NCI-H146 treated with DMSO at 0.1 percent for 48 hours (cell line): ENCODE measurements at regions not wholly inside any gene's neighbourhood (a gene's known extent, or its start where the extent isn't known, plus 50 kb on each side); places are given as distances from the start of the nearest gene placed in this dataset.

ENCODE experiments used
- DNase-seq: peaks from one replicate; lab custom pipeline; 2025; ENCODE audit not compliant: unreplicated experiment; lab: John Stamatoyannopoulos, UW

DNA sequence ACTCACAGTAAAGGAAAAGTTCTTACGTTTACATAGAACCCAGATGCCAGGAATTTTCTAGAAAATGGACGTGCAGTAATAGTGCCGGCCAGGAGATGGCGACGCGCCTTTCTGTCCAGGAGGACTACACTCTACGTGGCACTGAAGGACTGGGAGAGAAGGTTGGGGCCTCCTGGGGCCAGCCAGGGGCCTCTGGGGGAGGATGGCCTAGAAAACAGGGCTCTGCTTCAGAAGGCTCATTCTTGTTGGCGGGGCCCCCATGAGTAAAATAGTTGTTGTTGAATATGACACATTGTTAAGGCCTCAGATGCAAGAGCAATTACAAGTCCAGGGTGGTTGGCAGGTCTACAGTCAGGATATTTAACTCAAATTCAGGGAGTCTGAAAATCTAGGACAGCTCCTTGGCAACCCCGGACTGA lies 120.1 kb upstream of the MAX start:
- no peak for DNase-seq

DNA sequence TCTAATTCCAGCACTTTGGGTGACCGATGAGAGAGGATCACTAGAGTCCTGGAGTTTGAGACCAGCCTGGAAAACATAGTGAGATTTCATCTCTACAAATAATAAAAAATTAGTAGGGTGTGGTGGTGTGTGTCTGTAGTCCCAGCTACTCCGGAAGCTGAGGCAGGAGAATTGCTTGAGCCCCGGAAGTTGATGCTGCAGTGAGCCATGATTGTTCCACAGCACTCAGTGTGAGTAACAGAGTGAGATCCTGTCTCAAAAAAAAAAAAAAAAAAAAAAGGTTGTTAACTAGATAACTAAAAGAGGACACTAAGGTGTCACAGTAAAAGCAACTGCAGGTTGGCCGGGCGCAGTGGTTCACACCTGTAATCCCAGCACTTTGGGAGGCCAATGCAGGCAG lies 121.3 kb upstream of the MAX start:
- no peak for DNase-seq

DNA sequence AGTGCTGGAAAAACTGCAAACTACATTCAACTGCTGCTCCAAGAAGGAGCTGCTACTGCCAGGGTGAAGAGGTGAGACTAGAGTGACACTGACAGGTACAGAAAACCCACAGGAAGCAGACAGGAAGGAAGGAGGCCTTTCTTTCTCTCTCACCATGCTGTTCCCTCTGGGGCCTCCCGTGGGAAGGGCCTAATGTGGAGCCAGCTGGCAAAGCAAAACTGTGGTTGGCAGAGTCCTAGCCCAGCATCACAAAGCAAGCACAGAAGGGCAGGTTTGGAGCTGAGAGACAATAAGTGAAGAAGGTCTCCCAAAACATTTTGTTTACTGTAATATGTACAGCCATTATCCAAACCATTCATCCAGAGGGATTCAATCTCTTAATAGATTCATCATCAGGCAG lies 122.5 kb upstream of the MAX start:
- no peak for DNase-seq

DNA sequence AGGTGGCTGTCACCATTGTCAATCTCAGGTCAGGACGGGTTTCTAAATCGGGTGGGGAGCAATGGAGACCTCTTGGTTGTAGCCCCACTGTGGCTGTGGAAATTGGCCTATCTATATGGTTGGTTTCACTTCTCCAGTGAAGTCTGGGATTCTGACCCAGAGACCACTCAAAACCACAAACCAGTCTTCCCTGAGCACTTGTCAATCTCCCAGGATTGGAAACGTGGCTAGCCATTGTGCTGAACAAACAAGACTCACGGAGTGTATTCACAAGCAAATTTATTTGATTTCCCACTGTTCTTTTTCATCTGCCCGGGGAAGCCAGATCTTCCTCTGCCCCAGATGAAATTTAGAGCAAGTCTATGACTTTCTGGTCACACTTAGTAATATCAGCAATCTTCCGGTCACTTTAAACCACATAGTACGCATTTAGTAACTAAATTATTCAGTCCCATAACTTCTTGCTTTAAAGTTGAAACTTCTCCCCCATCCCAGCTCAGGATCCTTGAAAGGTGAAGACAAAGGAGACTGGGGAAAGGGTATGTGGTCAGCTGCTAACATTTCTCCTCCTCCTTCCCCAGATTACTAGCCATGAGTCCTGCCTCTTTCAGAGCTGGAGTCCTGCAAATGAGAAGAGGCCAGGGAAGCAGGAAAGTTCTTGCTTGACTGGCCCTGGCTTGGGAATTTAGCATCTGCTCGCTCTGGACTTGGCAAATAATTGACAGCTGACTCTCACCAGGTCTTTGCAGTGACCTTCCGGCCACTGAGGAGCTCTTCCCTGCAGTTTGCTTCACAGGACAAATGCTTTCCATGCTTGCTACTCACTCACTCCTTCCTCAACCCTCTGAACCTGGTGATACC lies 123.2 kb upstream of the MAX start:
- no peak for DNase-seq

DNA sequence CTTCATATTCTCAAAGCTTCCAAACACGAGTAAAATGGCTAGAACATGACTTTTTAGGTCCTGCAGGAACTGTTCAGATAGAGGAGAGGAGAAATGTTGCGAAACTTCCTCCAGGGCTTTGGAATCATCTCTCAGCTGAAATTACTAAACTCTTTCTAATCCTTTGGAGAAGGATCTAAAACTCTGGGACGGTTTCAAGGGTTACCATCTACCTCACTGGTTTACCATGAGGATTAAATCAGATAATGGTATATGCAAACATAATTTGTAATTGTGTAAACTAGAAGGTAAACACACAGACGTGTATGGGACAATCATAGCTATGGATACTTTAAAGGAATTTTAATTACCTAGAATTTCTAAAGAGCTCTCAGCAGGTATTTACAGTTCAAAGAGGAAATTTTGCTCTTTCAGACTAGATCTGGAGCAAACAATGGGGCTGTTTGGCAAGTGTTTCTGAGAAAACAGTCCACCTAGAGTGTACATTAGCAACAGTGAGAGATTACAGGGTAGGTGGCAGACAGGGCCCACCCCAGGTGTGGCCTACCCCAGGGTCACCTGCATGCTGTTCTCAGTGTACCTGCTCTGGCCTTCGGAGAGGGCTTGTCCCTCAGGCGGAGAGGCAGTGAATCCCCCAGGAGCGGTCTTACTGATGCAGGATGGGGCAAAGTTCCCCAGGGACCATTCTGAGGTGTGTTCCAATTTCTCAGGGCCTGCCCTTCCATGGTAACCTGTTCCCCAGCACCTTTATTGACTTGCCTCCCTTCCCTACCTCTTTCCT lies 124.7 kb upstream of the MAX start:
- peak; percentile 3 for DNase-seq

DNA sequence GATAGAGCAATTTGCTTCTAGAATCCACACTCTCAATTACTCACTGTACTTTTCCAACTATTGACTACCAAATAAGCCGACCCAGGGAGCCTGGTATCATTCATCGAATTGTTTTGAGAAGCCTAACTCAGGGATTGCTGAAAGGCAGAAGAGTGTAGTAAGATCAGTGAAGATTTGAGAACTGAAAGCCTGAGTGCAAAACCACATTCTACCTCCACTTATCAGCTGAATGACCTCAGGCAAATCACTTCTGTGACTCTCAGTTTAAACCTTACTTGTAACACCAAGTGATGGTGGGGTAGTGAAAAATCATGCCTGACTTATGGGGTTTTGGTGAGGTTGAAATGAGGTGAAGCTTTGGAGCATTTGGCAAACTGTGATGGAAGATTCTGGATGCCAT lies 126.1 kb upstream of the MAX start:
- no peak for DNase-seq

DNA sequence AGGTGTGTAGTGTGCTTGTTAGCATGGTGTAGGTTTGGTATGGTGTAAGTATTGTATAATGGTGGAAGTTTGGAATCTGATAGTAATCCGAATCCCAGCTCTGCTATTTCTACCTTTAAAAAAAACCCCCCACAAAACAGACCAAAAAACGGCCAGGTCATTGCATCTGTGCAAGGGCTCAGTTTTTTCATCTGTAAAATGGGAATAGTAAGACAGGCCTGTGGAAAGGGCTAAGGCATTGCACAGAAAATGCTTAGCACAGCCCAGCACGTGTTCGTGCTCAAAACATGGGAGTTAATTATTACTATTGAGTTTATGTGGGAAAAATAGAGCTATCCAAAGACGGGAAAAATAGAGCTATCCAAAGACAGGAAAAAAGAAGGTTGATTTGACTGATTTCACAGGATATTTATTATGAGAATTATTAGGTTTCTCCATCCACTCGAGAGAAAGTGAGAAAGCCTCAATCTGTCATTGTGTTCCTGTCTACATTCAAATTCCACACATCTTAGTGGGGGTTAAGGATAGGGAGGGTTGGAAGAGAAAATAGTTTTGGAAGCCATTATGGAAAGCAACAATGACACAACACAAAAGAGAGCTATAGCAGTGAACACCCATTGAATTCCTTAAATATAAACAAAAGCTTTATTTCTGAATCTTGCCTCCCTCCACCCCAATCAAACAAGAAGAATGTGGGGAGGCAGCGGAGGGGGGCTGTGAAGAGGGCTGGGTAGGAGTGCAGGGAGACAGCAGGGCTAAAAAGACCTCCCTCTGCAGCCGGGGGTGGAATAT lies 126.8 kb upstream of the MAX start:
- DNase-seq = no peak

DNA sequence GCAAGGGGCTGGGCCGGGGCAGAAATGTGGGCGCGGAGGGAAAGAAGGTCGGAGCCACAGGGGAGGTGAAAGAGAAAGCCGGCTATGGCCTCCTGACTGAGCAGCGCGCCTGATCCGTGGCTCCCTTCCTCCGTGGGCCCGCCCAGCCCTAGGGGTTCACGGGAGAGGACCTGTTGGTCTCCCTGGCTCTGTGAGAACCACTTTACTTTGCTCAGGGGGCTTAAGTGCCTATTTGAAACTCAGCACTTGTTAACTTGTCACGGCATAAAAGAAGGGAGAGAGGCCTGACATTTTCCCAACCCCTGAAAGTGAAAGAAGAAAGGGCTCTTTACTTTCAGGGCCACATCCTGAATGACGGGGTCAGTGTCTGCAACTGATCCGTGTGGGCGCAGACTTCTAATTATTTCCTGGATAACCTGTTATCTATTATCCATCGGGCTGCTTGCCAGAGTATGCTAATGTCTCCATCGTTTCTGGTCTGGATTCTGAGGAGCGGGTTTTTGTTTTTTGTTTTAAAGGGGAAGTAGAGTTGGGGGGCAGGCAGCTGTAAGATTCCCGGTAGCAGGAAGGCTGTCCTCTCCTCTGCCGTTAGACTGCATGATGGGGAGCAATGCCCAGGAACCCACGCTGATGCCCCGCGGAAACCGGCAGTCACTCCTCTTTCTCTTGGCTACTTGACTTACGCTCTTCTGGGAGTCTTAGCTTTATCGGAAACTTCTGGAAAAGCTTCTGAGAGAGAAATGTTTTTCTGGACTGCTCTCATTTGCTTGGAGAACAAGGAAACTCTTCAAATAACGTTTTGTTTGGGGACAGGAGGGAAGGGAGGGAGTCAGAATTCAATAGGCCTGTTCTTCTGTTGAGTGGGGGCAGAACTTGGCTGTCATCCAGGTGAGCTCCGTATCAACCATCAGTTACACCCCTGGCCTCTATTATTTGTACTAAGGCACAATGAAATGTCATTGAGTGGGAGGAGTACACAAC lies 127.7 kb upstream of the MAX start:
- DNase-seq = peak; percentile 3

DNA sequence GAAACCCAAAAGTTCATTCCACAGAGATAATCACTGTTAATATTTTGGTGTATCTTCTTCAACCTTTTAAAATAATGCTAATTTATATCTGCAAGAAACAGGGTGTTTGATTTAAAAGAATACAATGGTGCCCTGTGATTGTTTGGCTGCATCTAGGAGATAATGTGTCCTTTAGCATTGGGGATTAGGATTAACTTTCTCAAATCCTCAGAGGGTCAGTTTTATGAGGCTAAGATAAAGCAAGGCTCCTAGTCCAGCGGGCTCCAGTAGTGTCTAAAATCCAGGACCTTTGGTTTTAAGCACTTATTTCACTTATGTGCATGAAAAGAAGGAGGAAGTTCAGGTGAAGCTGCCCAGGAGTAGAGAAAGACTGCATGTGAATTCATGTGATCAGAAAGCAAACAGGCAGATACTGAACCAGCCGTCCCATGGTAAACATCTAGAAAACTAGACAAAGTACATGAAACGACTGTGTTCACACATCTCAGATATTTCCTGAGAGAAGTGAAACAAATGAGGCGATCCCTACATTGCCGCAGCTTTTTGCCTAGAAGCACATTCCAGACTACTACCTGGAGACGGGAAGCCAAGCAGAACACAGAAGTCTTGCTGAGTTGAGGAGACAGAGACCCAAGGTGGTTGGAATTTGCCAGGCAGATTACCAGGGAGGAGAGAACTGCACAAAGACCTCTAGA lies 129.1 kb upstream of the MAX start:
- DNase-seq = no peak

DNA sequence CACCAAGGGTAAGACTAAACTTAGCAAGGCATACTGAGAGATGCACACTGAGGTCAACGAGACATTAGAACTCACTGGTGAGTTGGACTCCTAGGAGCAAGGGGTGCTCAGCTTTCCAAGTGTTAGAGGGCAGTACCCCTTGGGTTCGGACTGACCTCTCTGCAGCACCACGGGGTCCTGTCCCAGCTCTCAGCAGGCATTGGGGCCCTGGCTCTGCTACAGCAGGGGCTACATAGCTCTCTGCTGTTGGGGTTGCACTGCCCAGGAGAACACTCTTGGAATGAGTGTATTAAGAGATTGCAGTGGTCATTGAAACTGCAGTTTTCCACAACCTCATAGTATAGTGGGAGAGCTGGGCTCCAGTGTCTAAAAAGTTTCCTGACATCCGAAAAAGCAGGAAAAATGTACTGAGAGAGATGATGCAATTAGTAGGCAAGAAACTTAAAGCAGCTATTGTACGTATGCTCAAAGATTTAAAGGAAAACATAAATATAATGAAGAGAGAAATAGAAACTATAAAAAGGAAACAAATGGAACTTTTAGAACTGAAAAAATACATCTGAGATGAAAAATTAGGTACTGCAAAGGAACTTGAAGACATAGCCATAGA lies 132.5 kb upstream of the MAX start:
- DNase-seq = no peak

DNA sequence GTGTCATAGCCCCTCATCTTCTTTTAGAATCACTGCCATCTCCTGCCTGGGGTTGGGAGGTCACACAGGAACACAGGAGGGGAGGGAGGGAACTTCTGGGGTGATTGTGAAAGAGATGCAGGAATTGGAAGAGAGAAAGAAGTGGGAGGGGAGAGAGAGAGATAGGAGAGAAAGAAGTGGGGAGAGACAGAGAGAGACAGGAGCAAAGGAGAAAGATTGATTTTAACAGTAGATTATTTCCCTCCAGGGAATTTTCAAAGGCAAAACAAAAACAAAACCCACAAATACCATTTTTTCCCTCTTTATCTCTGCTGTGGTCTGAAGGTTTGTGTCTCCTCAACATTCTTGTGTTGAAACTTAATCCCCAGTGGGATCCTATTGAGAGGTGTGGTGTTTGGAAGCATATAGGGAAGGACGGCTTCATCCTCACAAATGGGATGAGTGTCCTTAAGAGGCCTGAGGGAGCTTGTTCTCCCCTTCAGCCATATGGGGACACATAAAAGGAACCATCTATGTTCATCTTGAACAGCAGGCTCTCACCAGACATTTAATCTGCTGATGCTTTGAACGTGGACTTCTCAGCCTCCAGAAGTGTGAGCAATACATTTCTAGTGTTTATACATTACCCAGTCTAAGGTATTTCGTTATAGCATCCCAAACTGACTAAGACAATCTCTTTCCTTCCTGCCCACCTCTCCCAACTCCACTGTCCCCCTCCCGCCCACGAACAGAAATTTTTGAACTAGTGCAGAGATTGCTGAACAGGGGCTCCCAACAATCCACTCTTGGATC lies 134.9 kb upstream of the MAX start:
- DNase-seq = no peak

DNA sequence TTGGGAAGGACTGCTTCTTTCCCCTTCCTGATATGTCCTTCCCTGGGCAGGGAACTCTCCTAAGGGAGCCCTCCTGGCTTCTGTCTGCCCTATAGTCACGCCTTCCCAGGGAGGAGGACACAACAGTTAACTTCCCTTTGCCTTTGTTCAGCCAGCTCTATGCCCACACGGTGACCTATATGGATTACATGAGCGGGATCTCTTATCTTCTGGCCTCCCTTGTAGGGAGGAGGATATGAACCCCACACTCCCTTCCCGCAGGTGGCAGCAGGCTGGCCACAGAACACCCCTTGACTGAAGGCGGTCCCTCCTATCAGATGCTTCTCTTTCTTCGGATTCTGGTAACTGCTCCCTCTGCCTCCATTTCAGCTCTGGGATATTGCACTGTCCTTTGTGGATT lies 135.6 kb upstream of the MAX start:
- DNase-seq = no peak

DNA sequence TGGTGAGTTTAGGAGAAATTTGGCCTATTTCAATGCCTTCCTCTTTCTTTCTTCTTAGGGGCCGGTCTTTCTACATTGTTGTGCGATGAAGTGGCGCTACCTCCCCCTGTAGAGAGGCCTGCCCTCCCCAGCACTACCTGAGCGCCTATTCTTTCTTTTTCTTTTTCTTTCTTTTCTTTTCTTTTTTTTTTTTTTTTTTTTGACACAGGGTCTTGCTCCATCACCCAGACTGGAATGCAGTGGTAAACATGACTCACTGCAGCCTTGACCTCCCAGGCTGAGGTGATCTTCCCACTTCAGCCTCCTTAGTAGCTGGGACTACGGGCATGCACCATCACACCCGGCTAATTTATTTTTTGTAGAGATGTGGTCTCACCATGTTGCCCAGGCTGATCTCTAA lies 136.1 kb upstream of the MAX start:
- DNase-seq = no peak

DNA sequence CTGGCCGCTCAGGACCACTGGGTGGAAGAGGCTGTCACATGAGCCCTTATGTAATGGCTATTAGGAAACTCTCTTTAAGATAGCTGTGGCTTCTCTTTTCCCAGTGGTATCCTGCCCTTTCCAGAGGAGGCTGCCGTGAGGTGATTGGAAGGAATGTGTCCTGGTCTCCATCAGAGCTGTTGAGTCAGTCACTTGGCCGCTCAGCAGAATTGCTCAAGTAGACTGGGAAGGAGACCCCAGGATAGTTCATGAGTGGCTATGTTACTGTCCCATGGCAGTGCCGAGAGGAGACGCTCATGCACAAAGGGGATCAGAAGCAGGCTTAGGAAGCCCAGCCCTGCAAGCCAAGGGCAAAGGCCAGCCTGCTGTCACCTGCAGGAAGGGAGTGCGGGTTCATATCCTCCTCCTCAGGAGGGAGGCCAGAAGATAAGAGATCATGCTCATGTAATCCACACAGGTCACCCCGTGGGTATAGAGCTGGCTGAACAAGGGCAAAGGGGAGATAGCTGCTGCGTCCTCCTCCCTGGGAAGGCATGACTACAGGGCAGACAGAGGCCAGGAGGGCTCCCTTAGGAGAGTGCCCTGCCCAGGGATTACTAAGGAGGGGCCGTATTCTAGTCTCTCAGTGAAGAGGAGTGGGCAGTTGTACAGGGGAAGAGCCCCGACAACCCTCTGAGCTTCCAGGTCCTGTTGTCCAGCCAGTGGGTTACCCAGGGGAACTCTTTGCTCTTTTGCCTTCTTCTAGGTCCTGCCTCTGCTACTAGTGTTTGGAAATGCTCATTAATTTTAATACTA lies 137.0 kb upstream of the MAX start:
- no peak for DNase-seq

DNA sequence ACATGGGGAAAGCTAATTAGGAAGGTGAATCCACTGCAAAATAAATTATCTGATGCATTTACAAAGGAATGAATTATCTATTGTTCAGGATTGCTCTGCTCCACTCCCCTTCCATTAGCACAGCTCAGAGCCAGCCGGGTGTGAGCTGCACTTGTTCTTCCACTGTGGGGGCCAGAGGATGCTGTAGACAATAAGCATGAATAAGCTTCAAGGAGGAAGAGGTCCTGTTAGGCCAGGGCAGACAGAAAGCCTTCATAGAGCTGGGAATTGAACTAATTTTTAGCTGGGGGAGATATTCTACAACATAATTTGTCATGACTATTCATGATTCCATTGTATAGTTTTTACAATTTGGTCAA lies 137.6 kb upstream of the MAX start:
- DNase-seq = no peak

DNA sequence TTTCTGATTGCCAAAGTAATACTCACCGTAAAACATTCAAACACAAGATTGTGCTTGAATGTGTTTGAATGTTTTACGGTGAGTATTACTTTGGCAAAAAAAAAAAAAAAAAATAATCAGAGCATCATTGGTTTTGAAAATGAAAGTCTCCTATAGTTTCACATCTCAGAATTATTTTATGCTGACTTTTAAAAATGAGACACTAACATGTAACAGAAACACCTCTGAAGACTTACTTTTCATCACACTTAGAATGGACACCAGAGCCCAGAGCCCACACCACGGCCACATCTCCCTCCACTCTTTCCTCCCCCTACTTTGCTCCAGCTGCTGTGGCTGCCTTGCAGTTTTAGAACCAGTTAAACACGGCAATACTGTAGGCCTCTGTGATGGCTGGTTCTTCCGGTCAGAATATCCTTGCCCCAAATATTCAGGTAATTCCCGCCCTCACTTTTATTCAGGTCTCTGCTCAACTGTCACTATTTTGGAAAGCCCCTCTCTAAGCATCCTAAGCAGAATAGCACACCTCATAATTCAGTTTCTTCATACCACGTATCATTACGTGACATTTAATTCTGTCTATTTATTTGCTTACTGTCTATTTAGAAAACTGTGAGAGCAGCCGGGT lies 138.9 kb upstream of the MAX start:
- DNase-seq = no peak

DNA sequence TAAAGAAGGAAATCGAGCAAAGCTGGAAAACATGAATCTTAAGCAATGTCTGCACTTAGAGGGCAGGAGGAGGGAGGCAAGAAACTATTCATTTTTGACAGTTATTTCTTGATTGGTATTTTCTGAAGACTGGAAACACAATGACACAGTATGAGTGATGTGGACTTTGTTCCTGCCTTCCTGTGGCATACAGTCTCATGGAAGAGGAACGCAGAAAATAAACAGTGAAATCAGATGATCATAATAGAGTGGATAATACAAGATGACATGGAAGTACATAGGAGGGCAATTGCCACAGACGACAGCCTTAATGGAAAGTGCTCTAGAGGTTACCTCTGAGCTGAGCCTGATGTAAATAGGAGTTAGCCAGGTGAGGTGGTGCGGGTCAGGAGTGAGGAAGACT lies 140.4 kb upstream of the MAX start:
- no peak for DNase-seq
